ENCODE measurements at regions not wholly inside any gene's neighbourhood (a gene's known extent, or its start where the extent isn't known, plus 50 kb on each side); places are given as distances from the start of the nearest gene placed in this dataset.

GRCh38 chr5:57402348-57402747 lies 80.3 kb downstream of the ACTBL2 start:
- DNase-seq (ENCODE audit: low spot score): no peak
- H3K4me3 ChIP-seq: no peak overlapping the region
- no peak overlapping the region for H3K27ac ChIP-seq
- no peak for TF ChIP-seq CTCF (IDR thresholded peaks at IDR 0.05)

DNA sequence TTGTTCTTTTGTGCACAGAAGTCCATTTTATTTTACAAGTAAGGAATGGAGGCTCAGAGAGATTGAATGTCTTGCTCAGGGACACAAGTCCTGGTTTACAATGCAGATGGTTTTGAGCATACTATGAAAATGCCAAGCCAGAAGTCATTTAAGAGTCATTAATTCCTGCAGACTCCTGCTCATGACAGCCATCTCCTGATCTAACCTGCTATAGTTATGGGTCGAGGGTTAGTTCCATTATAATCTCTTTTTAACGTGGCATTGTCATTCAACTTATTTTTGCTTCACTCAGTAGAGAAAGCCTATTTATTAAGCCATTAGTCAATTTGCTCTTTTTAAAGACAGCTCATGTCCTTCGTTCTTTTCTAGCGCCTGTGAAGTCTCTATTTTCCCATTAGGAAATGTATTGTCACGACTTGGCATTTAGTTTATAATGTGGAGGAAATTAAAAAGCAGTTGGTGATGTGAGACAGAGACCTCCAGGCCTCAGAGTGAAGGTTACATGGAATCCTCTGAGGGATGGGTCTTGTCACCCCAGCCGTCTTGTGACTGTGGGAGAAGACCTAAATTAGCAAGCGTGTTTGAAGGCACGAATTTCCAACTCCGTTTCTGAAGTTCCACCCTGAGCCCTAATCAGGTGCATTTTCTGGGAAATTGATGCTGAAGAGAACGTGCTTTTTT lies 84.1 kb downstream of the ACTBL2 start:
- no peak for DNase-seq (ENCODE audit: low spot score)
- H3K27ac ChIP-seq: no peak overlapping the region
- no peak for TF ChIP-seq CTCF (IDR thresholded peaks at IDR 0.05)
- no peak overlapping the region for H3K4me3 ChIP-seq

- no peak for DNase-seq (ENCODE audit: low spot score)
- no peak overlapping the region for H3K4me3 ChIP-seq
- TF ChIP-seq CTCF (IDR thresholded peaks at IDR 0.05): no peak
- H3K27ac ChIP-seq: no peak overlapping the region
Measured at GRCh38 chr5:57396701-57397100, 85.9 kb downstream of the ACTBL2 start.

DNA sequence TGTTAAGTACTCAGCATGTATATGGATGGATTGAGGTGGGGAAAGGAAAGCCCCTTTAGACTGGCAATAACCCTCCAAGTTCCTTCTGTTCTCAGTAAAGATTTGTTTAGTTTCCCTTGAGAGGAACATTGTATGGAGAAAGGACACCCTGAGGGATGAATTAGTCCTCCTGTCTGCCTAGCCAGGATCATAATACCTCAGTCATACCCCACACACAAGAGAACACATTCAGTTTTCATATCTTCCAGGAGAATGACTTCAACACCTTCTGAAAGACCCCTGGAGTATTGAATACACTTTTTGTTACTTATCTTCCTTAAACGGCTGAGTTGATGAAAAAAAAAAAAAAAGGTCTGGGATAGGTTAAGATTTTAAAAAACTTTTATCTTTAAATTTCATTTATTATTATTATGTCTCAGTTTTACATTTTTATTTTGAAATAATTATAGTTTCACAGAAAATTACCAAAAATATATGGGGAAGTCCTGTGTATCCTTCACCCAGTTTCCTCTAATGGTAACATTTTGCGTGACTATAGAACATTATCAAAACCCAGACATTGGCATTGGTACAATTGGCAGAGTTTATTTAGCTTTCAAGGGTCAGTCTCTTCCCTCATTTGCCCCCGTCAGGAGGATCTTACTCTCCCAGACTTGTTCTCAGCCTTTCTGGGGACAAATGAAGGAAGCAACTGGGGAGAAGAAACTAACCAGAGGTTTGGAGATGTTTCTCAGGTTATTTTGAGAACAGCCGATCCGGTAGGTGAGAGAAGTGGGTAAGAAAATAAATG lies 88.0 kb downstream of the ACTBL2 start:
- Histone ChIP-seq H3K4me3 (no peak overlapping the region), H3K27ac (no peak overlapping the region)
- DNase-seq (ENCODE audit: low spot score): no peak
- no peak for TF ChIP-seq CTCF (IDR thresholded peaks at IDR 0.05)

DNA sequence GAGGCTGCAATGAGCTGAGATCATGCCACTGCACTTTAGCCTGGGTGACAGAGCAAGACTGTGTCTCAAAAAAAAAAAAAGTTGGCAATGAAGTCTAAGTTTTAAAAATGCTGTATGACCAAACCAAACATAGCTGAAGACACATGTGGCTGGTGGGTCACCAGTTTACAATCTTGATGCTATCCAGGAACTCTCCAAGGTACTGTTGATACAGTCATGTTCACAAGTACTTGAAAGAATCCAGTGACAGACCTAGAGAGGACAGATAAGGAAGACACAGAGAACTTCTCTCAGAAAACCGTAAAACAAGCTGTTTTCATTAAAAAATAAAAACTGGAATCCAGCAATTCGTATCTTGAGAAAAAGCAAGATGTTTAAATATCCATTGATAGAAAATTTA lies 95.7 kb downstream of the ACTBL2 start:
- Histone ChIP-seq H3K27ac (no peak overlapping the region), H3K4me3 (no peak overlapping the region)
- no peak for DNase-seq (ENCODE audit: low spot score)
- TF ChIP-seq CTCF (IDR thresholded peaks at IDR 0.05): no peak

- no peak overlapping the region for H3K27ac ChIP-seq
- no peak for TF ChIP-seq CTCF (IDR thresholded peaks at IDR 0.05)
- DNase-seq (ENCODE audit: low spot score): no peak
- H3K4me3 ChIP-seq: peak overlapping the region; percentile 26
Measured at GRCh38 chr5:57383093-57383861, 99.3 kb downstream of the ACTBL2 start.
